ENCODE measurements at regions not wholly inside any gene's neighbourhood (a gene's known extent, or its start where the extent isn't known, plus 50 kb on each side); places are given as distances from the start of the nearest gene placed in this dataset.
"Not testable (repeated sequence)": the region's sequence is repeated elsewhere in the genome, so short reads cannot be mapped to it uniquely, and the experiment has no call there.

DNA sequence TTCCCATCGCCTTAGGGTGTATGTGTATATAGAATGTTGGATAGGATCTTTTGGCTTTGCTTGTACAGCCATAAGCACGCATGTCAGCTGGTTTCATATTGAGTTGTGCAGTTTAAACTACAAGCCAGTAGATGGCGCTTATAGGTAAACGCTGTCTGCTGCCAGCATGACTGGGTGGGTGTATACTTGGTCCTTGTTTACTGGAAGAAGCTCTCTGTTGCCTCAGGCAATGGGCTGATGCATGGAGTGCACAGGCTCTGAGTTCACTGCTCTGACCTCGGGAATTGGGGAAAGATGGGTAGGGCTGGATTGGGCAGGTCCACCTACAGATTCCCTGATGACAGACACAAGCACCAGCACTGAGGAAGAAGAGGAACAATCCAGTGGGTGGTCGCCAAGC lies 831.5 kb downstream of the STIM2 start:
- Histone ChIP-seq H3K27ac (no peak overlapping the region), H3K9me3 (no peaks in the 10 kb centered on the region), H3K4me2 (no peak overlapping the region), H3K4me1 (no peaks in the 10 kb centered on the region), H3K4me3 (no peak overlapping the region)
- 0% methylated on average over 4 of the region's 6 CpGs for WGBS (ENCODE audit: missing lambda C conversion rate)
- DNase-seq (ENCODE audit: low read depth in 1 of 2, low spot score in 1 of 2) (peak in 1 of 2 experiments; percentile 27), FAIRE-seq (no peak), ATAC-seq (peak; percentile 13 to 42; a peak in 1 of 6 replicates)
- TF ChIP-seq ZNF302 (CRISPR knock-in tag; IDR thresholded peaks at IDR 0.05) (no peak), RAD21 (conservative IDR thresholded peaks at IDR 0.05 in 1 of 2, IDR thresholded peaks at IDR 0.05 in 1 of 2) (peak in 1 of 2 experiments; percentile 7; a peak in 1 of 5 replicates)
- POLR2A ChIA-PET, result no interaction called here
- CTCF ChIA-PET, result no interaction called here

DNA sequence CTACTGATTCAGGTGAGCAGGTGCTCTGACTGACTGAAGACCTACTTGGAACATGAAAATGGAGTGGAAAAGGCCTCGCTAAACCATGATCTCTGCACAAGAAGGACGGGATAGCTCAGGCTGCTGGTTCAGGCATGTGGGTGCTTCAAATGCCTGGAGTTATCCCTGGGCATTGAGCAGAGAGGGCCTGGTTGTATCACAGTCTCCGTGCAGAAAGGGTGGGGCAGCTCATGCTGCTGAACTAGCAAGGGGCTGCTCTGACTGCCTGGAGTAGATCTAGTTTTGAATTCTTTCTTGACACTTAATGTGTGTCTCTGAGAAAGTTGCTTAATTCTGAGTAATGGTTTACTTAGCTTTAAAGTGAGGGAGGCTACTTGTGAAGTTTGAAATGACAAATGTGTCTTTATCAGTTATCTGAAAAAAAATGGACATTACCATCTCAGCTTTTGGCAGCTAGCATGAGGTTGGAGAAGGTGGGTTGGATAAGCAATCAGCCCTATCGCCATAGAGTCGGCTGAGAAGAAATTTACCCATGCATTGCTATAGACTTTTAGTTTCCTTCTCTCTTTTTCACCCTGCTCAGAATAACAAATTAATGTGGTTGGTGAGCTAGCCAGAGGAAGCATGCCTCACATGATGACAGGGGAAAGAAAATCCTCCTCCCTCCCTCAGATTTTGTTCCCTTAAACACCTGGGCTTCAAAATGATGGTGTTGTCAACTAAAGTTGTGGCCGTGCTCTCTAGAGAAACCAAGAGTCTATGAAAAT lies 832.4 kb downstream of the STIM2 start:
- Histone ChIP-seq H3K4me2 (no peak overlapping the region), H3K4me3 (no peak overlapping the region), H3K9me3 (no peaks in the 10 kb centered on the region), H3K27ac (no peak overlapping the region), H3K4me1 (no peaks in the 10 kb centered on the region)
- 49% methylated on average over 4 of the region's 6 CpGs for WGBS (ENCODE audit: missing lambda C conversion rate)
- ChIA-PET CTCF (interaction anchor here (1.3 kb wide), 1 partner anchor 8 kb away, joined by 6 read pairs; no protein-coding TSS in a partner anchor), POLR2A (no interaction called here)
- DNase-seq (ENCODE audit: low read depth in 1 of 2, low spot score in 1 of 2), result no peak
- FAIRE-seq, result no peak
- no peak for ATAC-seq
- TF ChIP-seq NR3C1 (IDR thresholded peaks at IDR 0.05), result no peak
- no peak for TF ChIP-seq SREBF2 (IDR thresholded peaks at IDR 0.05)
- TF ChIP-seq KDM5A (IDR thresholded peaks at IDR 0.05), result no peak
- TF ChIP-seq HOXB13 (CRISPR knock-in tag; IDR thresholded peaks at IDR 0.05; ENCODE audit: low read depth), result no peak
- no peak for TF ChIP-seq ZSCAN20 (CRISPR knock-in tag; IDR thresholded peaks at IDR 0.05)
- TF ChIP-seq FOSB (CRISPR knock-in tag; IDR thresholded peaks at IDR 0.05), result no peak
- TF ChIP-seq FOSL2 (IDR thresholded peaks at IDR 0.05), result no peak
- no peak for TF ChIP-seq FOSL2 (CRISPR knock-in tag; IDR thresholded peaks at IDR 0.05)
- no peak for TF ChIP-seq CHD2 (IDR thresholded peaks at IDR 0.05; ENCODE audit: low read length, partially characterized antibody)
- TF ChIP-seq NFE2L2 (conservative IDR thresholded peaks at IDR 0.05; ENCODE audit: low read length), result no peak

DNA sequence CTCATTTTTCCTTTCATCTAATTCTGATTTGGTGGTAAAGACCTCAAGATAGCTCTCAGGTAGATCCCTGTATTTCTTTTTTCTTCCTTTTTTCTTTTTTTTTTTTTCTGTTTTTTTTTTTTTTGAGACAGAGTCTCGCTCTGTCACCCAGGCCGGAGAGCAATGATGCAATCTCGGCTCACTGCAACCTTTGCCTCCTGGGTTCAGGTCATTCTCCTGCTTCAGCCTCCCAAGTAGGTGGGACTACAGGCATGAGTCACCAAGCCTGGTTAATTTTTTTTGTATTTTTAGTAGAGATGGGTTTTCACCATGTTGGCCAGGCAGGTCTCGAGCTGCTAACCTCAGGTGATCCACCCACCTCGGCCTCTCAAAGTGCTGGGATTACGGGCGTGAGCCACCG lies 835.6 kb downstream of the STIM2 start:
- H3K9me3 ChIP-seq; FAIRE-seq; H3K4me2 ChIP-seq; H3K4me3 ChIP-seq; H3K27ac ChIP-seq; H3K4me1 ChIP-seq; DNase-seq (ENCODE audit: low read depth in 1 of 2, low spot score in 1 of 2); ATAC-seq; POLR2A ChIA-PET: not testable (repeated sequence)
- WGBS (ENCODE audit: missing lambda C conversion rate), result 22% methylated on average over 7 of the region's 8 CpGs
- CTCF ChIA-PET, result interaction anchor here (1.6 kb wide), 1 partner anchor 12 kb away, joined by 5 read pairs; no protein-coding TSS in a partner anchor

DNA sequence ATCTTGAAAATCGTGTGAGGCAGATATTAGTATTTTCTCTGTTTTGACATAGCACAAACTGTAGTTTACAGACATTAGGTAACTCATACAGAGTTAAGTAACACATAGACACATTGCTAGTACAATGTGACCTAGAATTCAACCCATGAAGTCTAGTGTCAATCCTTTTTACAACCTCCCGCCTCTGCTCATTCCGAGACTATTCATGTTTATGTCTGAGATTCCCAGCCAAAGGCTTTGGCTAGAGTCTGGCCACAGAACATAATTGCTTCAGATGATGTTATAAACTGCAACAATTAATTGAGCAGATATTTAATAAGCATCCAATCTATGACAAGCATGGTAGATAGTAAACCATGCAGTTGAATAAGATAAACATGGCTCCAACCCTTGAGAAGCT lies 841.0 kb downstream of the STIM2 start:
- TF ChIP-seq CHD2 (IDR thresholded peaks at IDR 0.05; ENCODE audit: low read length, partially characterized antibody), result no peak
- TF ChIP-seq, protein P1, sequence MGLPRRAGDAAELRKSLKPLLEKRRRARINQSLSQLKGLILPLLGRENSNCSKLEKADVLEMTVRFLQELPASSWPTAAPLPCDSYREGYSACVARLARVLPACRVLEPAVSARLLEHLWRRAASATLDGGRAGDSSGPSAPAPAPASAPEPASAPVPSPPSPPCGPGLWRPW (IDR thresholded peaks at IDR 0.05), result no peak
- TF ChIP-seq HOXB13 (CRISPR knock-in tag; IDR thresholded peaks at IDR 0.05; ENCODE audit: low read depth), result no peak
- TF ChIP-seq ZC3H11A (IDR thresholded peaks at IDR 0.05), result no peak
- TF ChIP-seq, protein P2, sequence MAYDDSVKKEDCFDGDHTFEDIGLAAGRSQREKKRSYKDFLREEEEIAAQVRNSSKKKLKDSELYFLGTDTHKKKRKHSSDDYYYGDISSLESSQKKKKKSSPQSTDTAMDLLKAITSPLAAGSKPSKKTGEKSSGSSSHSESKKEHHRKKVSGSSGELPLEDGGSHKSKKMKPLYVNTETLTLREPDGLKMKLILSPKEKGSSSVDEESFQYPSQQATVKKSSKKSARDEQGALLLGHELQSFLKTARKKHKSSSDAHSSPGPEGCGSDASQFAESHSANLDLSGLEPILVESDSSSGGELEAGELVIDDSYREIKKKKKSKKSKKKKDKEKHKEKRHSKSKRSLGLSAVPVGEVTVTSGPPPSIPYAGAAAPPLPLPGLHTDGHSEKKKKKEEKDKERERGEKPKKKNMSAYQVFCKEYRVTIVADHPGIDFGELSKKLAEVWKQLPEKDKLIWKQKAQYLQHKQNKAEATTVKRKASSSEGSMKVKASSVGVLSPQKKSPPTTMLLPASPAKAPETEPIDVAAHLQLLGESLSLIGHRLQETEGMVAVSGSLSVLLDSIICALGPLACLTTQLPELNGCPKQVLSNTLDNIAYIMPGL (CRISPR knock-in tag; IDR thresholded peaks at IDR 0.05; ENCODE audit: borderline replicate concordance), result no peak
- TF ChIP-seq PHF8 (IDR thresholded peaks at IDR 0.05; ENCODE audit: borderline replicate concordance, low read depth), result no peak
- TF ChIP-seq CEBPB (IDR thresholded peaks at IDR 0.05), result no peak
- TF ChIP-seq, protein P3, sequence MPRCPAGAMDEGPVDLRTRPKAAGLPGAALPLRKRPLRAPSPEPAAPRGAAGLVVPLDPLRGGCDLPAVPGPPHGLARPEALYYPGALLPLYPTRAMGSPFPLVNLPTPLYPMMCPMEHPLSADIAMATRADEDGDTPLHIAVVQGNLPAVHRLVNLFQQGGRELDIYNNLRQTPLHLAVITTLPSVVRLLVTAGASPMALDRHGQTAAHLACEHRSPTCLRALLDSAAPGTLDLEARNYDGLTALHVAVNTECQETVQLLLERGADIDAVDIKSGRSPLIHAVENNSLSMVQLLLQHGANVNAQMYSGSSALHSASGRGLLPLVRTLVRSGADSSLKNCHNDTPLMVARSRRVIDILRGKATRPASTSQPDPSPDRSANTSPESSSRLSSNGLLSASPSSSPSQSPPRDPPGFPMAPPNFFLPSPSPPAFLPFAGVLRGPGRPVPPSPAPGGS (IDR thresholded peaks at IDR 0.05), result no peak
- TF ChIP-seq CBX2 (IDR thresholded peaks at IDR 0.05; ENCODE audit: borderline replicate concordance, low read depth), result no peak
- TF ChIP-seq, protein P4, sequence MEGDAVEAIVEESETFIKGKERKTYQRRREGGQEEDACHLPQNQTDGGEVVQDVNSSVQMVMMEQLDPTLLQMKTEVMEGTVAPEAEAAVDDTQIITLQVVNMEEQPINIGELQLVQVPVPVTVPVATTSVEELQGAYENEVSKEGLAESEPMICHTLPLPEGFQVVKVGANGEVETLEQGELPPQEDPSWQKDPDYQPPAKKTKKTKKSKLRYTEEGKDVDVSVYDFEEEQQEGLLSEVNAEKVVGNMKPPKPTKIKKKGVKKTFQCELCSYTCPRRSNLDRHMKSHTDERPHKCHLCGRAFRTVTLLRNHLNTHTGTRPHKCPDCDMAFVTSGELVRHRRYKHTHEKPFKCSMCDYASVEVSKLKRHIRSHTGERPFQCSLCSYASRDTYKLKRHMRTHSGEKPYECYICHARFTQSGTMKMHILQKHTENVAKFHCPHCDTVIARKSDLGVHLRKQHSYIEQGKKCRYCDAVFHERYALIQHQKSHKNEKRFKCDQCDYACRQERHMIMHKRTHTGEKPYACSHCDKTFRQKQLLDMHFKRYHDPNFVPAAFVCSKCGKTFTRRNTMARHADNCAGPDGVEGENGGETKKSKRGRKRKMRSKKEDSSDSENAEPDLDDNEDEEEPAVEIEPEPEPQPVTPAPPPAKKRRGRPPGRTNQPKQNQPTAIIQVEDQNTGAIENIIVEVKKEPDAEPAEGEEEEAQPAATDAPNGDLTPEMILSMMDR (IDR thresholded peaks at IDR 0.05), result no peak
- no peak for TF ChIP-seq RNF2 (IDR thresholded peaks at IDR 0.05; ENCODE audit: borderline replicate concordance, low read depth)
- no peak for TF ChIP-seq ZNF302 (CRISPR knock-in tag; IDR thresholded peaks at IDR 0.05)

More for the DNA sequence above, 841.0 kb downstream of the STIM2 start:
- Histone ChIP-seq H3K4me2 (no peak overlapping the region), H3K9me3 (no peaks in the 10 kb centered on the region), H3K27ac (no peak overlapping the region), H3K4me1 (no peaks in the 10 kb centered on the region), H3K4me3 (no peak overlapping the region)
- no peak for FAIRE-seq
- no peak for DNase-seq (ENCODE audit: low read depth in 1 of 2, low spot score in 1 of 2)
- CTCF ChIA-PET, result no interaction called here
- POLR2A ChIA-PET, result no interaction called here
- ATAC-seq, result no peak
- WGBS (ENCODE audit: missing lambda C conversion rate), result 42% methylated on average over 3 of the region's 3 CpGs
